GM12873 (cell line): ENCODE measurements at regions not wholly inside any gene's neighbourhood (a gene's known extent, or its start where the extent isn't known, plus 50 kb on each side); places are given as distances from the start of the nearest gene placed in this dataset.

Experiments
- CTCF ChIP-seq: IDR thresholded peaks from 2 replicates; pipeline ENCODE4 v1.5.1; 2012; ENCODE audit warnings: low read depth, mild to moderate bottlenecking, moderate library complexity, low read length, control low read depth; ENCODE audit not compliant: insufficient read depth; ENCODE audit errors: missing control alignments

- no peak for TF ChIP-seq CTCF
Observed at GRCh38 chr2:136208682-136209420, 90.9 kb upstream of the CXCR4 start.

GRCh38 chr2:136207665-136208064, 89.7 kb upstream of the CXCR4 start:
- no peak for TF ChIP-seq CTCF

- TF ChIP-seq CTCF: peak; percentile 12
Observed at GRCh38 chr2:136207030-136207623, 89.2 kb upstream of the CXCR4 start.

- TF ChIP-seq CTCF: no peak
Observed at GRCh38 chr2:136206613-136207012, 88.7 kb upstream of the CXCR4 start.

GRCh38 chr2:136205615-136206014, 87.7 kb upstream of the CXCR4 start:
- TF ChIP-seq CTCF: no peak

- no peak for TF ChIP-seq CTCF
Observed at GRCh38 chr2:136204971-136205370, 87.0 kb upstream of the CXCR4 start.

- TF ChIP-seq CTCF: no peak
Observed at GRCh38 chr2:136195226-136195625, 77.3 kb upstream of the CXCR4 start.
